ES-I3 (cell line): ENCODE measurements at regions not wholly inside any gene's neighbourhood (a gene's known extent, or its start where the extent isn't known, plus 50 kb on each side); places are given as distances from the start of the nearest gene placed in this dataset.

Experiments used
- H3K36me3 ChIP-seq: 2 replicates; pipeline ENCODE4 v1.6.1; 2013; ENCODE audit warnings: mild to moderate bottlenecking, low read length, control low read depth, moderate library complexity; ENCODE audit not compliant: insufficient read depth
- H3K4me1 ChIP-seq: 2 replicates; pipeline ENCODE4 v1.6.1; 2013; ENCODE audit warnings: mild to moderate bottlenecking, control low read depth, low read length; ENCODE audit not compliant: insufficient read depth
- H3K9ac ChIP-seq: 2 replicates; pipeline ENCODE4 v1.6.1; 2013; ENCODE audit warnings: low read depth, mild to moderate bottlenecking, low read length, moderate library complexity
- H3K9me3 ChIP-seq: 2 replicates; pipeline ENCODE4 v1.6.1; 2013; ENCODE audit warnings: mild to moderate bottlenecking, low read length, moderate library complexity; ENCODE audit not compliant: control insufficient read depth, insufficient read depth

- Histone ChIP-seq H3K4me1 (no peaks in the 10 kb centered on the region), H3K9ac (no peak overlapping the region), H3K9me3 (0 out of 2 replicates have a peak, but pooled peaks cover 8% of the 10 kb centered on the region), H3K36me3 (no peaks in the 10 kb centered on the region)
These were observed 330.3 kb upstream of the FAM241A start for GRCh38 chr4:111814961-111815360.

GRCh38 chr4:111821342-111821741 lies 323.9 kb upstream of the FAM241A start:
- Histone ChIP-seq H3K4me1 (no peaks in the 10 kb centered on the region), H3K36me3 (no peaks in the 10 kb centered on the region), H3K9ac (no peak overlapping the region), H3K9me3 (0 out of 2 replicates have a peak, but pooled peaks cover 6% of the 10 kb centered on the region)

DNA sequence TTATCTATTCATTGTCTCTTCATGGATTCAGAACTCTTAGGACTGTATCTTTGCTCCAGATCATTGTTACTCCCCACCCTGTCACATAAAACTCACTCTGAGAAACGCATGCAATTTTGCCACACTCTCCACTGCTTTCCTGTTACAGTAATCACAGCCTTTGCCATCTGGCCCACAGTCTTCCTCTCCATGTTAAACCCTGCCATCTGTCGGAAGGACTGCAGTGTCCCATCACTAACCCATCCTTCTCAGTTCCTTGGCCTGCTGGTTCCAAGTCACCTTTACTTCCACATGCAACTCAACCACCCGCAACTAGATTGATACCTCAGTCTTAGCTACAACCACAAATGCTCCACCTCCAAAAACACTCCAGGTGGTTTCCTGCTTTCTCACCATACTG lies 308.7 kb upstream of the FAM241A start:
- no peaks in the 10 kb centered on the region for H3K9me3 ChIP-seq
- H3K36me3 ChIP-seq, result no peaks in the 10 kb centered on the region
- H3K9ac ChIP-seq, result no peak overlapping the region
- no peaks in the 10 kb centered on the region; the same call in 1 of the 2 replicates for H3K4me1 ChIP-seq

DNA sequence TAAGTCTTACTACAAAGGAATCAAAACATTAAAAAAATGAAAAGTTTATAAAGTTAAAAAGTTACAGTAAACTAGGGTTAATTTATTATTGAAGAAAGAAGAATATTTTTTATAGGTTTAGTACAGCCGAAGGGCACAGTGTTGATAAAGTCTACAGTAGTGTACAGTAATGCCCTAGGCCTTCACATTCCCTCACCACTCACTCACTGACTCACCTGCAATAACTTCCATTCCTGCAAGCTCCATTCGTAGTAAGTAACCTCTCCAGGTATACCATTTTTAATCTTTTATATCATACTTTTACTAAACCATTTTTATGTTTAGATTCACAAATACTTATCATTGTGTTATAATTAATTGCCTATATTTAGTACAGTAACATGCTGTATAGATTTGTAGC lies 307.5 kb upstream of the FAM241A start:
- no peaks in the 10 kb centered on the region; the same call in 1 of the 2 replicates for H3K4me1 ChIP-seq

GRCh38 chr4:111838406-111838930 lies 306.8 kb upstream of the FAM241A start:
- Histone ChIP-seq H3K36me3 (no peaks in the 10 kb centered on the region), H3K4me1 (no peaks in the 10 kb centered on the region; the same call in 1 of the 2 replicates), H3K9me3 (no peaks in the 10 kb centered on the region)

More for the DNA sequence above, 307.5 kb upstream of the FAM241A start:
- H3K9ac ChIP-seq, result no peak overlapping the region
- no peaks in the 10 kb centered on the region for H3K9me3 ChIP-seq
- no peaks in the 10 kb centered on the region for H3K36me3 ChIP-seq

GRCh38 chr4:111839141-111839540 lies 306.1 kb upstream of the FAM241A start:
- no peak overlapping the region for H3K9ac ChIP-seq
- no peaks in the 10 kb centered on the region for H3K36me3 ChIP-seq
- H3K4me1 ChIP-seq, result no peaks in the 10 kb centered on the region; the same call in 1 of the 2 replicates
- H3K9me3 ChIP-seq, result no peaks in the 10 kb centered on the region

More at GRCh38 chr4:111838406-111838930, 306.8 kb upstream of the FAM241A start:
- H3K9ac ChIP-seq, result no peak overlapping the region

DNA sequence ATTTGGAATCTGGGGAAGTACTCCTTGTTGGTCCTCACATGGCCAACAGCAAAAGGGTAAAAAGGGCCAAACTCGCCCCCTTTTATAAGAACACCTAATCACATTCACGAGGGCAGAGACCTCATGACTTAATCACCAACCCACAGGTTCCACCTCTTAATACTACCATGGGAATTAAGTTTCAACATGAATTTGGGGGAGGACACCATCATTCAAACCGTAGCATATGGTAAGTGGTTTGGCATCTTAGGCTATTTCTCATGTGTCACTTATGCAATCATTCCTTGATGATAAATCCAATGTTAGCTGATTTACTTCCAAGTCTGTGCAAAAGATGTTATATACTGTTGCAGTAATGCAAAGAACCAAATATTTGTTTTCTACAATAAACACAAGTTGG lies 302.9 kb upstream of the FAM241A start:
- H3K9ac ChIP-seq, result no peak overlapping the region
- no peaks in the 10 kb centered on the region for H3K36me3 ChIP-seq
- H3K9me3 ChIP-seq, result no peaks in the 10 kb centered on the region
- H3K4me1 ChIP-seq, result no peaks in the 10 kb centered on the region; the same call in 1 of the 2 replicates

DNA sequence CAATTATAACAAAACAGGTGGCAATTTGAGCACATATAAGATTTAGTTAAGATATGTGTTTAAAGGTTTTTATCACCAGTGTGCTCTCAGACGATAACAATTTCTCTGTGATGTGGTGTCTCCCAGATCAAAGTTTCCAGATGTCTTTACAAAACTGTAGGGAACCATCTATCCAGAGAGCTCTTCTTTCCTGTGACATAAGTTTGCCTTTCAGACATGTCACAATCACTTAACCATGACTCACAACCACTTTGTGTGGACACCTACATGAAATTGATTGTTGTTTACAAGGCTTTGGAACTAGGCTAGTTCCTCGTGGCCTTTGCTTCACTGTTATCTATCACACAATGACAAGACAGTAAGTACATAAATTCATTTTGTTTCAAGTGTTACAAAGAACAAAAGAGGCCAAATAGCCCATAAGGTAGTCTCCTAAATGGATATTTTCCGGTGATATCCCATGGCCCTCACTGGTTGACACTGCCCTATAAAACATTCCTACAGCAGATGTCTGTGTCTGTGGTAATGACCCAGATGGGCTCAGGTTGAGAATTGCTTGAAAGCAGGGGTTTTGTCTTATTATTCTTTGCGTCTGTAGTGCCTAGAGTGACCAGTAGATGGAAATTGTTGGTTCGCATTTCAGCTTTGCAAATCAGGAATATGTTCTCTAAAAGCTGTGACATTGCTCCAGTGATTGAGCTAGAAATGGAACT lies 297.8 kb upstream of the FAM241A start:
- Histone ChIP-seq H3K9ac (no peak overlapping the region), H3K9me3 (no peaks in the 10 kb centered on the region; the same call in 1 of the 2 replicates), H3K36me3 (no peaks in the 10 kb centered on the region), H3K4me1 (no peaks in the 10 kb centered on the region)

DNA sequence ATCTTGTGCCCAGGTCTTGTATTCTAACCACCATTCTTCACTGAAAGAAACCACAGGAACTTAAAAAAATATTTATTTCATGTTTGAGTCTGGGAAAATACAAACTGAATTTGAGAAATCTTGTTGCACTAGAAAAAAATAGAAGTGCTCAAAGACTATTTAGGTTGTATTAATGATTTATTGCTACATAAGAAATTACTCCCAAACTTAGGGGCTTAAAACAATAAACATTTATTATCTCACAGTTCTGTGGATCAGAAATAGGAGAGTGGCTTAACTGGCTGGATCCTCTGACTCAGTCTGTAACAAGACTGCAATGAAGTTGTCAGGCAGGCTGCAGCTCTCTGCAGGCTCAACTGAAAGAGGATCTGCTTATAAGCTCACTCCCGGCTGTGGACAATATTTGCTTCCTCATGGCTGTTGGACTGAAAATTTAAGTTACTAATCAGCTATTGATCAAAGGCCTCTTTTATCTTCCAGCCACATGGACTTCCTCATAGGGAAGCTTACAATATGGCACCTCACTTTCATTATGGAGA lies 295.4 kb upstream of the FAM241A start:
- H3K4me1 ChIP-seq, result no peaks in the 10 kb centered on the region
- no peaks in the 10 kb centered on the region; the same call in 1 of the 2 replicates for H3K9me3 ChIP-seq
- H3K36me3 ChIP-seq, result no peaks in the 10 kb centered on the region
- no peak overlapping the region for H3K9ac ChIP-seq

DNA sequence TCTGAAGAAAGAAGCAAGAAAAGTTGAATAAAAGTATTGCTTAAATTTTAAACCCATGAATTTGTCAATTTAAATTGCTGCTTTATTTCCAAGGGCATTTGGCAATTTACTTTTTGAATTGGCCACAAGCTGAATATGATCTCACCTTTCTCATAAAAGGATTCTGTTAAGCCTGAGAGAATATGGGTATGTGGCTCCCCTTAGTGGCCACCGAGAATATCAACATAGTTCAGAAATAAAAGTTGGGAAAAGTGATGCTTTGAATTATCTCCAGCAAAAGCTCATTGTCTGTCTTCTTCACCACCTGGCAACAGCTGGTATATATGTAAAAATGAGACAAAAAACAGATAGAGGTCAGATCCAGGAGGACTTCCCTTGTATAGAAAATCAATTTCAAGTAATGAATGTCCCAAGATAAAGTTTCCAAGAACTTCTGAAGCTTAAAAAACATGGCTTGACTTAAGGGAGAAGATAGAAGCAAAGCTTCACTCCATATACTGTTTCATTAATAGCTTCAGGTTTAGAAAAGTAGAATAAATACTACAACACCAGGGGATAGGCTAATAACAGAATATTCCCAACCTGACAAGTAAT lies 290.7 kb upstream of the FAM241A start:
- Histone ChIP-seq H3K9ac (no peak overlapping the region), H3K36me3 (no peaks in the 10 kb centered on the region), H3K4me1 (no peaks in the 10 kb centered on the region), H3K9me3 (no peaks in the 10 kb centered on the region; the same call in 1 of the 2 replicates)

GRCh38 chr4:111855308-111855707 lies 289.9 kb upstream of the FAM241A start:
- H3K4me1 ChIP-seq, result no peaks in the 10 kb centered on the region
- no peak overlapping the region for H3K9ac ChIP-seq
- no peaks in the 10 kb centered on the region; the same call in 1 of the 2 replicates for H3K9me3 ChIP-seq
- no peaks in the 10 kb centered on the region for H3K36me3 ChIP-seq

DNA sequence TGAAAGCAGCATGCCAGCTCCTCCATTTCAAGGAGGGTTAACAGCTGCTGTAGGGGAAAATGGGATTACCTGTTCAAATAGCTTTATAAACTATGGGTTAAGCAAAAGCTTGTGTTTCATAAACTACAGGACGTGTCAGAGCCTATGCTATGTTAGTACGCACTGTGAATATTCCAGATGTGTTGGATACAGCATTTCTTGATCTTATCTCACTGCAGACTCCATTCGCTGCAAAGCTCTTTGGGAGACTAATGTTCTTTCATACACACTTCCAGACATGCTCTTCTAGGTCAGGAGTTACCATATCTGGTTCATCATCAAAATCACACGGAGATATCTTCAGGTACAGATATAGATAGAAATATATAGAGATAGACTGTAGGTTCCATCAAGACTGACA lies 281.2 kb upstream of the FAM241A start:
- Histone ChIP-seq H3K4me1 (no peaks in the 10 kb centered on the region), H3K9ac (no peak overlapping the region), H3K36me3 (no peaks in the 10 kb centered on the region), H3K9me3 (no peaks in the 10 kb centered on the region)

DNA sequence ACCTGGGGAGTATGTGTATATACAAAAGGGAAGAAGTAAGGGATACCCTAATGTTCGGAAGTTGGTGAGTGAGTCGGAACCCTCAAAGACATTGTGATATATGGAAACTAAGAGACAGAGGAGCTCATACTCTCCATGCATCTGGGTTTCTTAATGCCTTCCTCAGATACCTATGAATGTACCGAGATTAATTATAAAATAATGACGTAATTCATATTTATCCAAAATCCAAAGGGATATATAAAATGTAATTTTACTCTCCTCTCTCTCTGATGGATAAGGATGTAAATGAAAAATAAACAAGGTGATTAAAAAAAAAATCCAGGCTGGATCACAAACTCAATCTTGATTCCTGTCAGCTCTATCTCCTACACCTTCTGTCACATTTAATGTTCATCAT lies 275.9 kb upstream of the FAM241A start:
- H3K36me3 ChIP-seq, result no peaks in the 10 kb centered on the region
- peaks cover 6% of the 10 kb centered on the region; the same call in 1 of the 2 replicates for H3K4me1 ChIP-seq
- H3K9me3 ChIP-seq, result no peaks in the 10 kb centered on the region
- H3K9ac ChIP-seq, result no peak overlapping the region

- H3K4me1 ChIP-seq, result peaks cover 6% of the 10 kb centered on the region; the same call in 1 of the 2 replicates
These were observed 273.5 kb upstream of the FAM241A start for GRCh38 chr4:111871802-111872201.

More at GRCh38 chr4:111871802-111872201, 273.5 kb upstream of the FAM241A start:
- no peak overlapping the region for H3K9ac ChIP-seq
- no peaks in the 10 kb centered on the region for H3K36me3 ChIP-seq
- H3K9me3 ChIP-seq, result no peaks in the 10 kb centered on the region
